ENCODE measurements at regions not wholly inside any gene's neighbourhood (a gene's known extent, or its start where the extent isn't known, plus 50 kb on each side); places are given as distances from the start of the nearest gene placed in this dataset.

- no peak for TF ChIP-seq POLR2A (IDR thresholded peaks at IDR 0.05)
- TF ChIP-seq CTCF (IDR thresholded peaks at IDR 0.05 in 8 of 11, conservative IDR thresholded peaks at IDR 0.05 in 3 of 11) = no peak
- no peak for TF ChIP-seq POLR2AphosphoS5 (IDR thresholded peaks at IDR 0.05)
These were observed 138.6 kb upstream of the SPEF2 start for GRCh38 chr5:35478856-35479682.

All from spleen (tissue), 7 donors.